Osteocyte (in vitro differentiated cells): ENCODE measurements at regions not wholly inside any gene's neighbourhood (a gene's known extent, or its start where the extent isn't known, plus 50 kb on each side); places are given as distances from the start of the nearest gene placed in this dataset.

ENCODE experiments used
- DNase-seq: peaks from one replicate; pipeline ENCODE4 v3.0.0; 2021; ENCODE audit warnings: mixed read lengths; ENCODE audit not compliant: unreplicated experiment; ENCODE audit errors: extremely low spot score
- H3K27ac Mint-ChIP-seq: one replicate; pipeline ENCODE4 v1.8.0; 2021; ENCODE audit warnings: mild to moderate bottlenecking, mixed read lengths; ENCODE audit not compliant: unreplicated experiment
- H3K27me3 Mint-ChIP-seq: one replicate; pipeline ENCODE4 v1.8.0; 2021; ENCODE audit warnings: mixed read lengths; ENCODE audit not compliant: unreplicated experiment
- H3K36me3 Mint-ChIP-seq: one replicate; pipeline ENCODE4 v1.8.0; 2021; ENCODE audit warnings: mixed read lengths; ENCODE audit not compliant: unreplicated experiment
- H3K4me1 Mint-ChIP-seq: one replicate; pipeline ENCODE4 v1.8.0; 2021; ENCODE audit warnings: mixed read lengths; ENCODE audit not compliant: unreplicated experiment
- H3K4me3 Mint-ChIP-seq: one replicate; pipeline ENCODE4 v1.8.0; 2021; ENCODE audit warnings: mild to moderate bottlenecking, moderate library complexity, mixed read lengths; ENCODE audit not compliant: unreplicated experiment
- H3K9me3 Mint-ChIP-seq: one replicate; pipeline ENCODE4 v1.8.0; 2021; ENCODE audit warnings: mixed read lengths; ENCODE audit not compliant: unreplicated experiment
- TF ChIP-seq, protein P1 (sequence below): fragments of 200-600 bp; sonication (generic); IDR thresholded peaks from 2 replicates; pipeline ENCODE4 v1.5.0; 2021; ENCODE audit warnings: antibody characterized with exemption, mild to moderate bottlenecking, moderate library complexity

DNA sequence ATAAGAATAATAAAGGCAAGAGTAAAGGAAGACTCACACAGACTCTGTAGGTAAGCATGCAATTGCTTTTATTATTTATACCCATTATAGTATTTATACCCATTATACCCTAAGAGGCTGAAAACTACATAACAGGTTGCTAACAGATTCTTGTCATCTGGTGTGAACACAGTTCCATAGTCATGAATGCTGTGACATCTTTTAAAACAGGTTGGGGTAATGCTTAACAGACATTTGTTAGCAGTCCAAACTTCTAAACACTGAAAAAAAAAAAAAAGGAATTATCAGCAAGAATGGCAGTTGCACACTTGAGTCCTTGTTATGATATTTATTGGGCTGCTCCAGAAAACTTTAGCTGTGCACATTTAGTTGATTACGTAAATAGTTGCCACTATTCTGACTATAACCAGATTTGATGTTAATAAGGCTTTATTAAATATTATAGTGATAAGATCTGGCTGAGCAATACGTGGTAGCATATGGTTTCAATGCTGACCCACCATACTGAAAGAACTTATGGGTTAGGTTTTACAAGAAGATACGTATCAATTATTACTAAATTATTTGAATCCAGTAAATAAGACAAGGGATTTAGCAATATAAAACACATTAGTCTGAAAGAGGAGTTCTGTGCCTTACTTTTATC, 888.8 kb downstream of the LRRTM4 start:
- Mint-ChIP-seq H3K4me1 (no peaks in the 10 kb centered on the region), H3K27me3 (no peaks in the 10 kb centered on the region), H3K36me3 (no peaks in the 10 kb centered on the region), H3K27ac (no peak overlapping the region), H3K4me3 (no peak overlapping the region), H3K9me3 (no peaks in the 10 kb centered on the region)
- no peak for DNase-seq
- TF ChIP-seq, protein P1, sequence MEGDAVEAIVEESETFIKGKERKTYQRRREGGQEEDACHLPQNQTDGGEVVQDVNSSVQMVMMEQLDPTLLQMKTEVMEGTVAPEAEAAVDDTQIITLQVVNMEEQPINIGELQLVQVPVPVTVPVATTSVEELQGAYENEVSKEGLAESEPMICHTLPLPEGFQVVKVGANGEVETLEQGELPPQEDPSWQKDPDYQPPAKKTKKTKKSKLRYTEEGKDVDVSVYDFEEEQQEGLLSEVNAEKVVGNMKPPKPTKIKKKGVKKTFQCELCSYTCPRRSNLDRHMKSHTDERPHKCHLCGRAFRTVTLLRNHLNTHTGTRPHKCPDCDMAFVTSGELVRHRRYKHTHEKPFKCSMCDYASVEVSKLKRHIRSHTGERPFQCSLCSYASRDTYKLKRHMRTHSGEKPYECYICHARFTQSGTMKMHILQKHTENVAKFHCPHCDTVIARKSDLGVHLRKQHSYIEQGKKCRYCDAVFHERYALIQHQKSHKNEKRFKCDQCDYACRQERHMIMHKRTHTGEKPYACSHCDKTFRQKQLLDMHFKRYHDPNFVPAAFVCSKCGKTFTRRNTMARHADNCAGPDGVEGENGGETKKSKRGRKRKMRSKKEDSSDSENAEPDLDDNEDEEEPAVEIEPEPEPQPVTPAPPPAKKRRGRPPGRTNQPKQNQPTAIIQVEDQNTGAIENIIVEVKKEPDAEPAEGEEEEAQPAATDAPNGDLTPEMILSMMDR = no peak

DNA sequence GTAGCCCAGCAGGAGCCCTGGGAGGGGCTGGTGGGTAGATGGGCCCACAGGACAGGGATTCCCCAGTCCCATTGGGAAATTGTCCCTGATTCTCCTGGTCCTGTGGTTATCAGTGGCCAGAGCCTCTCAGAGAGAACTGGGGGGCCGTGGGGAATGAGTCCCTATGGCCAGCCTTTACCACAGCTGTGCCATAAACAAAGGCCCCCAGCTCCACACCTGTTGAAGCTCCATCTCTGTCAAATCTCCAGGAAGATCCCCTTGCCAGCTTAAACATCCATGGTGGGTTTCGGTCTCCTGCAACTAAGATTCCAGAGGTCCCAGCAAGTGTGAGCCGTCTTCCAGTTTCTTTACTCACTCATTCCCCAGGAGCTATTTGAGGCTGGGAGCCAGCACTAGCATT, 897.1 kb downstream of the LRRTM4 start:
- DNase-seq = no peak
- Mint-ChIP-seq H3K27ac (no peak overlapping the region), H3K9me3 (no peaks in the 10 kb centered on the region), H3K4me3 (no peak overlapping the region), H3K27me3 (no peaks in the 10 kb centered on the region), H3K4me1 (no peaks in the 10 kb centered on the region), H3K36me3 (no peaks in the 10 kb centered on the region)
- TF ChIP-seq, protein P1 = no peak

DNA sequence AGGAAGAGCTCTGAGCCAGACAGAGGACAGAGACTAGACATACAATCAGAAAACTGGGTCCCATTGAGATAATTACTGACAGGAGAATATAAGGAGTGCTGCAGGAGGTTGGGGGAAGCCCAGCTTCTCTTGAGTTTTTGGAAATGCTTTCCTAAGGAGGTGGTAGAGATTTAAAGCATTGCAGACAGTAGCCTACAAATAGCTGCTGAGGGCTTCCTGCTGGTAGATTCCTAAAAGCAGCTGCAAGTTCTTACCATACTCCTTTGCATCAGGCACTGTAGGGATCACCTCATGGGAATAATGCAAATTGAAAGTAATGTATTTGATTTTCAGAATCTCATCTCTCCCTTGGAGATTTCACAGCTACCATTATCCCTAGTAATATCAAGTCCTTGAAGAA, 902.6 kb upstream of the GCFC2 start:
- DNase-seq = no peak
- TF ChIP-seq, protein P1 = no peak
- H3K36me3 Mint-ChIP-seq = no peaks in the 10 kb centered on the region
- H3K27ac Mint-ChIP-seq = no peak overlapping the region
- peaks cover 4% of the 10 kb centered on the region for H3K27me3 Mint-ChIP-seq
- H3K9me3 Mint-ChIP-seq = no peaks in the 10 kb centered on the region
- no peak overlapping the region for H3K4me3 Mint-ChIP-seq
- no peaks in the 10 kb centered on the region for H3K4me1 Mint-ChIP-seq

DNA sequence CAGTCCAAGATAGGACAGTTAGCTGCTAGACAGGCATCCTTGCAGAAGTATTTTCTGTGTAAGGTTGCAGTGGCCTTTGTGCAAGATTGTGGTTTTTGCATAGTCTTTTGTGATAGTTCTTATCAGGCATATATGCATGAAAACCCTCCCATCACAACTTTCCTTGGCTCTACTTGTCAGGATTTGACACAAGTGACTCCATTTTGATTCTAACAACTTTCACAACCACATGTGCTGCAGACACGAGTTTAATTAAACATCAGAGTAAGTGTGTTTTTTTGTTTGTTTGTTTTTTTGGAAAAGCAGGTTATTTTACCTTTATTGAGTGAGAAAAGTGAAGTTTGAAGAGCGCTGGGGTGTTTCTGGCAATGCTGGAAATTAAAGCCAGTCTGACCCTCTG, 902.0 kb upstream of the GCFC2 start:
- H3K4me1 Mint-ChIP-seq = no peaks in the 10 kb centered on the region
- no peaks in the 10 kb centered on the region for H3K9me3 Mint-ChIP-seq
- DNase-seq = no peak
- no peak overlapping the region for H3K27ac Mint-ChIP-seq
- no peak overlapping the region for H3K4me3 Mint-ChIP-seq
- no peaks in the 10 kb centered on the region for H3K36me3 Mint-ChIP-seq
- H3K27me3 Mint-ChIP-seq = peaks cover 6% of the 10 kb centered on the region
- TF ChIP-seq, protein P1 = no peak

DNA sequence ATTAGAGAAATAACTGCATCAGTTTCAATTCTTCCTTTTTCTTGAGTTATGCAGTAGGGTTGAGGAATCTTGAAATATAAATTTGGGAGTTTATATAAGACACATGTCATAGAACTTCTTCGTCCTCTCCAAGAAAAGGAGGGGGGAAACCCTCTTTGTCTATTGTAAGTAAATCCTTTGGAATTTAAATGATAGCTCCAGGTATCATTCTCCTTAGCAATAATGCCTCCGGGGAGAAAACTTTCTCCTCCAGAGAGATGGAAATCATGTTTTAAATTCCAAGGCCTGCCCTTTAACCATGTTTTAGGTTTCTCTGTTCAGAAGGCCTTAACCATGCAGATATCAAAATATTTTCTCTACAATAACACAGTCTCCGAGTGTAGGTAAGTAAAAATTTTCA, 899.7 kb upstream of the GCFC2 start:
- Mint-ChIP-seq H3K4me1 (no peaks in the 10 kb centered on the region), H3K36me3 (no peaks in the 10 kb centered on the region), H3K27ac (no peak overlapping the region), H3K9me3 (no peaks in the 10 kb centered on the region), H3K27me3 (peaks cover 6% of the 10 kb centered on the region), H3K4me3 (no peak overlapping the region)
- DNase-seq = no peak
- TF ChIP-seq, protein P1 = no peak
